A549 (cell line): ENCODE measurements at regions not wholly inside any gene's neighbourhood (a gene's known extent, or its start where the extent isn't known, plus 50 kb on each side); places are given as distances from the start of the nearest gene placed in this dataset.

ENCODE experiments used
- ATAC-seq, 2 experiments: fragments of 200-7000 bp in 1 of 2; fragments of >200 bp in 1 of 2; cut with Nextera tagmentation in 1 of 2; cut with Tn5 transposase in 1 of 2; 3 replicates each; pipeline versions ENCODE4 v1.8.0 to v1.9.1; 2018 to 2020; ENCODE audit warnings: mild to moderate bottlenecking in 1 of 2, moderate library complexity in 1 of 2
- CTCF ChIA-PET: fragments of 300-600 bp; sonication (Branson Sonifier 250); formaldehyde crosslinking; extraction: SDS; loops from one replicate; lab custom pipeline; 2021; ENCODE audit warnings: antibody characterized with exemption, inconsistent platforms; lab: Yijun Ruan, JAX
- POLR2A ChIA-PET: fragments of 350-600 bp; formaldehyde crosslinking; extraction: SDS; loops from one replicate; lab custom pipeline; 2021; ENCODE audit warnings: antibody characterized with exemption, inconsistent platforms; lab: Yijun Ruan, JAX
- DNase-seq, 2 experiments: peaks; one replicate each; pipeline versions ENCODE4 v3.0.0 to v3.0.0-alpha.2; 2011 to 2016; ENCODE audit warnings: low read depth in 1 of 2, low spot score in 1 of 2
- FAIRE-seq: peaks from 2 replicates; lab custom pipeline; 2011; peaks lifted over from hg19 to GRCh38; lab: Jason Lieb, UNC
- H3K27ac ChIP-seq, 2 experiments: fragments of >200 bp; sonication (Bioruptor Twin); formaldehyde crosslinking; 3 replicates each; pipeline ENCODE4 v1.5.1; 2016 to 2017
- H3K4me1 ChIP-seq: fragments of >200 bp; sonication (Bioruptor Twin); formaldehyde crosslinking; 3 replicates; pipeline ENCODE4 v1.6.1; 2016
- H3K4me2 ChIP-seq: fragments of >200 bp; sonication (Bioruptor Twin); formaldehyde crosslinking; 3 replicates; pipeline ENCODE4 v1.6.1; 2016
- H3K4me3 ChIP-seq: fragments of >200 bp; sonication (Bioruptor Twin); formaldehyde crosslinking; 3 replicates; pipeline ENCODE4 v1.5.1; 2016
- H3K9me3 ChIP-seq: fragments of >200 bp; sonication (Bioruptor Twin); formaldehyde crosslinking; 3 replicates; pipeline ENCODE4 v1.6.1; 2016
- CBX2 ChIP-seq: fragments of 200-600 bp; sonication (generic); IDR thresholded peaks from 2 replicates; pipeline ENCODE4 v1.6.1; 2016; ENCODE audit warnings: low read depth, mild to moderate bottlenecking, borderline replicate concordance
- CBX8 ChIP-seq: fragments of 200-600 bp; sonication (generic); IDR thresholded peaks from 2 replicates; pipeline ENCODE4 v1.6.1; 2016
- CEBPB ChIP-seq, 2 experiments: fragments of >200 bp in 1 of 2; sonication (Bioruptor Twin) in 1 of 2; formaldehyde crosslinking in 1 of 2; IDR thresholded peaks; 2 replicates each; pipeline ENCODE4 v1.6.1; 2012 to 2016
- CTCF ChIP-seq: fragments of >200 bp; sonication (Bioruptor Twin); formaldehyde crosslinking; IDR thresholded peaks from 3 replicates; pipeline ENCODE4 v1.5.1; 2016
- E2F6 ChIP-seq: IDR thresholded peaks from 2 replicates; pipeline ENCODE4 v1.6.1; 2012; ENCODE audit warnings: low read depth, borderline replicate concordance
- EP300 ChIP-seq, 2 experiments: fragments of >200 bp; sonication (Bioruptor Twin); formaldehyde crosslinking; IDR thresholded peaks; 2 replicates in 1 of 2; 3 replicates in 1 of 2; pipeline ENCODE4 v1.6.1; 2016 to 2017
- FOSB ChIP-seq: fragments of 250-450 bp; sonication (Bioruptor Pico); IDR thresholded peaks from 2 replicates; pipeline ENCODE4 v1.5.0; 2020; ENCODE audit warnings: mild to moderate bottlenecking, moderate library complexity
- FOSL2 ChIP-seq, 2 experiments: fragments of 450-650 bp in 1 of 2; fragments of >200 bp in 1 of 2; sonication (Bioruptor Twin) in 1 of 2; formaldehyde crosslinking; IDR thresholded peaks; 2 replicates each; pipeline versions ENCODE4 v1.5.0 to v1.6.1; 2016 to 2020; ENCODE audit warnings: mild to moderate bottlenecking in 1 of 2, moderate library complexity in 1 of 2
- FOXS1 ChIP-seq: fragments of 250-450 bp; sonication (Bioruptor Pico); IDR thresholded peaks from 2 replicates; pipeline ENCODE4 v1.5.0; 2020; ENCODE audit warnings: mild to moderate bottlenecking, moderate library complexity
- JUNB ChIP-seq: fragments of >200 bp; sonication (Bioruptor Twin); formaldehyde crosslinking; IDR thresholded peaks from 2 replicates; pipeline ENCODE4 v1.6.1; 2016
- KDM1A ChIP-seq: fragments of 200-600 bp; sonication (generic); IDR thresholded peaks from 2 replicates; pipeline ENCODE4 v1.6.1; 2016; ENCODE audit warnings: low read depth, mild to moderate bottlenecking
- MAZ ChIP-seq: fragments of 150-350 bp; IDR thresholded peaks from 2 replicates; pipeline ENCODE4 v1.6.1; 2014; ENCODE audit warnings: antibody characterized with exemption, low read depth, low read length, borderline replicate concordance
- MYC ChIP-seq: IDR thresholded peaks from 2 replicates; pipeline ENCODE4 v1.6.1; 2012; ENCODE audit warnings: mild to moderate bottlenecking, inconsistent platforms, low read length, improper control_type of control experiment, borderline replicate concordance
- NPAS2 ChIP-seq: fragments of 250-450 bp; sonication (Bioruptor Pico); IDR thresholded peaks from 2 replicates; pipeline ENCODE4 v1.8.0; 2022; ENCODE audit warnings: mild to moderate bottlenecking, moderate library complexity, borderline replicate concordance
- NR3C1 ChIP-seq: fragments of >200 bp; sonication (Bioruptor Twin); formaldehyde crosslinking; IDR thresholded peaks from 3 replicates; pipeline ENCODE4 v1.6.1; 2017
- PHF8 ChIP-seq: fragments of 200-600 bp; sonication (generic); IDR thresholded peaks from 2 replicates; pipeline ENCODE4 v1.6.1; 2016; ENCODE audit warnings: low read depth, mild to moderate bottlenecking, antibody characterized with exemption, moderate library complexity, borderline replicate concordance
- RAD21 ChIP-seq, 2 experiments: fragments of >200 bp in 1 of 2; sonication (Bioruptor Twin) in 1 of 2; formaldehyde crosslinking in 1 of 2; IDR thresholded peaks in 1 of 2; conservative IDR thresholded peaks in 1 of 2; 2 replicates in 1 of 2; 3 replicates in 1 of 2; pipeline ENCODE4 v1.6.1; 2012 to 2018; ENCODE audit warnings: inconsistent platforms in 1 of 2
- RARB ChIP-seq: fragments of 250-450 bp; sonication (Bioruptor Pico); IDR thresholded peaks from 2 replicates; pipeline ENCODE4 v1.8.0; 2021; ENCODE audit warnings: mild to moderate bottlenecking, moderate library complexity
- RCOR1 ChIP-seq: fragments of 150-350 bp; IDR thresholded peaks from 2 replicates; pipeline ENCODE4 v1.6.1; 2014; ENCODE audit warnings: antibody characterized with exemption, low read length, low read depth
- RFX5 ChIP-seq: fragments of 450-650 bp; IDR thresholded peaks from 2 replicates; pipeline ENCODE4 v1.7.1; 2014; ENCODE audit warnings: antibody characterized with exemption, mild to moderate bottlenecking, moderate library complexity
- SMC3 ChIP-seq: fragments of >200 bp; sonication (Bioruptor Twin); formaldehyde crosslinking; IDR thresholded peaks from 3 replicates; pipeline ENCODE4 v1.6.1; 2018; ENCODE audit warnings: inconsistent platforms
- ZC3H11A ChIP-seq: fragments of 450-650 bp; IDR thresholded peaks from 2 replicates; pipeline ENCODE4 v1.6.1; 2014; ENCODE audit warnings: antibody characterized with exemption, mild to moderate bottlenecking
- ZNF302 ChIP-seq: fragments of 250-450 bp; sonication (Bioruptor Pico); IDR thresholded peaks from 2 replicates; pipeline ENCODE4 v1.9.0; 2021; ENCODE audit warnings: inconsistent platforms, mild to moderate bottlenecking, moderate library complexity
- WGBS: methylation state at CpG from one replicate; pipeline ENCODE4 v1.1.6; 2017; ENCODE audit errors: missing lambda C conversion rate; 5-methylcytosine and 5-hydroxymethylcytosine counted together
- TF ChIP-seq, protein P1 (sequence below): fragments of 450-650 bp; IDR thresholded peaks from 2 replicates; pipeline ENCODE4 v1.6.1; 2014; ENCODE audit warnings: antibody characterized with exemption
- TF ChIP-seq, protein P2 (sequence below): fragments of 200-600 bp; sonication (generic); IDR thresholded peaks from 2 replicates; pipeline ENCODE4 v1.6.1; 2016; ENCODE audit warnings: antibody characterized with exemption, mild to moderate bottlenecking, moderate library complexity
- TF ChIP-seq, protein P3 (sequence below): IDR thresholded peaks from 2 replicates; pipeline ENCODE4 v1.6.1; 2012

DNA sequence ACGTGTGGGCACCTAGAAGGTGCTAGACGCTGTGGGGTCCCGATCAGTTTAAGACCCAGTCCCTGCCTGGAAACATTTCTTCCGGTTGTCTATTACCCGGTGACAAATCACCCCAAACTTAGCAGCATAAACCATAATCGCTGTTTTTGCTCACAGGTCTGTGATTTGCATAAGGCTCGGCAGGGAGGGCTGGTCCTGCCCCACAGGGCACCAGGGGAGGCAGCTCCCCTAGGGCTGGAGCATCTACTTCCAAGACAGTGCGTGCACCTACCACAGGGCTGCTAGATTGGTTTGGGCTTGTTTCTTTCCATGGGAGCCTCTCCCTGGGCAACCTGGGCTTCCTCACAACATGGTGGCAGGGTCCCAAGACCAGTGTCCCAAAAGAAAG lies 214.5 kb upstream of the CIBAR2 start:
- no peak for DNase-seq
- ATAC-seq: no peak
- ChIA-PET CTCF (interaction anchor here (1.0 to 2.0 kb wide), 3 partner anchors 13 to 94 kb away, joined by 4 to 7 read pairs (median 5); no protein-coding TSS in a partner anchor), POLR2A (no interaction called here)
- Histone ChIP-seq H3K4me3 (no peak overlapping the region), H3K4me2 (no peak overlapping the region), H3K4me1 (peaks cover 17% of the 10 kb centered on the region), H3K27ac (no peak overlapping the region), H3K9me3 (no peaks in the 10 kb centered on the region)
- no peak for FAIRE-seq
- WGBS: 91% methylated on average over 8 of the region's 8 CpGs
- TF ChIP-seq ZC3H11A (no peak), RARB (CRISPR knock-in tag) (no peak), PHF8 (no peak), E2F6 (no peak), NR3C1 (no peak), FOXS1 (no peak), RCOR1 (no peak), FOSL2 (IDR thresholded peaks at IDR 0.05) (no peak), FOSL2 (CRISPR knock-in tag; IDR thresholded peaks at IDR 0.05) (no peak), FOSB (CRISPR knock-in tag) (no peak), ZNF302 (CRISPR knock-in tag) (no peak), RAD21 (conservative IDR thresholded peaks at IDR 0.05 in 1 of 2, IDR thresholded peaks at IDR 0.05 in 1 of 2) (no peak), CBX2 (no peak)
- TF ChIP-seq, protein P1, sequence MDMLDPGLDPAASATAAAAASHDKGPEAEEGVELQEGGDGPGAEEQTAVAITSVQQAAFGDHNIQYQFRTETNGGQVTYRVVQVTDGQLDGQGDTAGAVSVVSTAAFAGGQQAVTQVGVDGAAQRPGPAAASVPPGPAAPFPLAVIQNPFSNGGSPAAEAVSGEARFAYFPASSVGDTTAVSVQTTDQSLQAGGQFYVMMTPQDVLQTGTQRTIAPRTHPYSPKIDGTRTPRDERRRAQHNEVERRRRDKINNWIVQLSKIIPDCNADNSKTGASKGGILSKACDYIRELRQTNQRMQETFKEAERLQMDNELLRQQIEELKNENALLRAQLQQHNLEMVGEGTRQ: no peak

DNA sequence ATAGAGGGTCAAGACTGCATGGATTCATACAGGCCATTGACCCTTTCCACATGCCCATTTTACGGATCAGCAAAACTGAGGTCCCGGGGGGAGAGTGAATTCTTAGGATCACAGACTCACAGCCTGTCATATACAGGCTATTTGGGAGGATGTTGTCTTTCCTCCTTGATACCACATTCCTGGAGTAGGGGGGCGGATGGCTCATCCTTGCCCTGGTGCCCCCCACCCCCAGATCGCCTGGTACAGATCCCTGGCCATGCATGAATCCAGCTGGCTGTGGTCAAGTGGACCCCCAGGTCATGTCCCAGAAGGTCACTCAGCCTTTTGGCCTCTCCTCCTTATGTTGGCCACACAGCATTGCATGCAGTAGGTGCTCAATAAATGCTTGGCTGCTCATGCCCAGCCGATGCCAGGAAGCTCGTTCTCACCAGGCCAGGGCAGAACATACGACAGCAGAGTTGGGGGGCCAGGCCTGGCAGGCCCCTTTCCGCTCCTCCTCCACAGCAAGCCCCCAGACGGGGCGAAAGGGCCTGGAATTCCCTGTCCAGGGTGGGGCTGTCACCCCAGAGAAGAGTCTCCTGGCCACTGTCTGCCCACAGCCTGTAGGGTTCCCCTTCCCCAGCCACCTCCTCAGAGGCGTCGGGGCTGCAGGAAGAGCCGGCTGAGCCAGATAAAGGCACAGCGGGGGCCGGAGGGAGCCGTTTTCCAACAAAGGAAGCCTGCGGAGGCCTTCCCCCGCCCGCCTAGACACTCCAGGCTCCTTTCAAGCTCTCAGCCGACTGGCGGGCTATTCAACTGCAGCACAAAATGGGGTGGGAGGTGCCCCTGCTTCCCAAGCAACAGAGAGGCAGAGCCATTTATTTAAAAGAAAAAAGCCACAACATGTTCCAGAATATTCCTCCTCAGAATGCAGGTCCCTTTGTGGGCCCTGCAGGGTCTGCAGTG lies 215.7 kb upstream of the CIBAR2 start:
- no peak for FAIRE-seq
- DNase-seq: no peak
- Histone ChIP-seq H3K4me1 (peaks cover 10% of the 10 kb centered on the region; the same call in 2 of the 3 replicates), H3K4me3 (no peak overlapping the region), H3K4me2 (no peak overlapping the region), H3K27ac (peak overlapping the region in 1 of 2 experiments; percentile 28; a peak in 2 of 6 replicates), H3K9me3 (no peaks in the 10 kb centered on the region)
- TF ChIP-seq RCOR1: no peak
- peak; percentile 49; the same call in 1 of the 2 replicates for TF ChIP-seq KDM1A
- WGBS: 81% methylated on average over 20 of the region's 21 CpGs
- ATAC-seq: no peak; a peak in 1 of 6 replicates
- CTCF ChIA-PET: interaction anchor here (1.0 to 2.0 kb wide), 4 partner anchors 11 to 93 kb away, joined by 3 to 7 read pairs (median 4); no protein-coding TSS in a partner anchor
- POLR2A ChIA-PET: no interaction called here

GRCh38 chr16:85328676-85329058 lies 216.4 kb upstream of the CIBAR2 start:
- CTCF ChIA-PET: interaction anchor here (1.1 to 1.5 kb wide), 2 partner anchors 23 to 93 kb away, joined by 3 read pairs; no protein-coding TSS in a partner anchor
- WGBS: 89% methylated on average over 5 of the region's 17 CpGs
- DNase-seq: no peak
- POLR2A ChIA-PET: no interaction called here
- Histone ChIP-seq H3K4me1 (peaks cover 10% of the 10 kb centered on the region; the same call in 2 of the 3 replicates), H3K9me3 (no peaks in the 10 kb centered on the region), H3K4me3 (no peak overlapping the region), H3K4me2 (no peak overlapping the region), H3K27ac (no peak overlapping the region; a peak in 1 of 6 replicates)
- no peak for FAIRE-seq
- ATAC-seq: no peak; a peak in 1 of 6 replicates
- TF ChIP-seq, protein P2, sequence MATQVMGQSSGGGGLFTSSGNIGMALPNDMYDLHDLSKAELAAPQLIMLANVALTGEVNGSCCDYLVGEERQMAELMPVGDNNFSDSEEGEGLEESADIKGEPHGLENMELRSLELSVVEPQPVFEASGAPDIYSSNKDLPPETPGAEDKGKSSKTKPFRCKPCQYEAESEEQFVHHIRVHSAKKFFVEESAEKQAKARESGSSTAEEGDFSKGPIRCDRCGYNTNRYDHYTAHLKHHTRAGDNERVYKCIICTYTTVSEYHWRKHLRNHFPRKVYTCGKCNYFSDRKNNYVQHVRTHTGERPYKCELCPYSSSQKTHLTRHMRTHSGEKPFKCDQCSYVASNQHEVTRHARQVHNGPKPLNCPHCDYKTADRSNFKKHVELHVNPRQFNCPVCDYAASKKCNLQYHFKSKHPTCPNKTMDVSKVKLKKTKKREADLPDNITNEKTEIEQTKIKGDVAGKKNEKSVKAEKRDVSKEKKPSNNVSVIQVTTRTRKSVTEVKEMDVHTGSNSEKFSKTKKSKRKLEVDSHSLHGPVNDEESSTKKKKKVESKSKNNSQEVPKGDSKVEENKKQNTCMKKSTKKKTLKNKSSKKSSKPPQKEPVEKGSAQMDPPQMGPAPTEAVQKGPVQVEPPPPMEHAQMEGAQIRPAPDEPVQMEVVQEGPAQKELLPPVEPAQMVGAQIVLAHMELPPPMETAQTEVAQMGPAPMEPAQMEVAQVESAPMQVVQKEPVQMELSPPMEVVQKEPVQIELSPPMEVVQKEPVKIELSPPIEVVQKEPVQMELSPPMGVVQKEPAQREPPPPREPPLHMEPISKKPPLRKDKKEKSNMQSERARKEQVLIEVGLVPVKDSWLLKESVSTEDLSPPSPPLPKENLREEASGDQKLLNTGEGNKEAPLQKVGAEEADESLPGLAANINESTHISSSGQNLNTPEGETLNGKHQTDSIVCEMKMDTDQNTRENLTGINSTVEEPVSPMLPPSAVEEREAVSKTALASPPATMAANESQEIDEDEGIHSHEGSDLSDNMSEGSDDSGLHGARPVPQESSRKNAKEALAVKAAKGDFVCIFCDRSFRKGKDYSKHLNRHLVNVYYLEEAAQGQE: no peak
- no peak for TF ChIP-seq CTCF
- TF ChIP-seq CBX8: no peak
- no peak for TF ChIP-seq CEBPB (IDR thresholded peaks at IDR 0.05)
- no peak for TF ChIP-seq MAZ
- TF ChIP-seq, protein P3, sequence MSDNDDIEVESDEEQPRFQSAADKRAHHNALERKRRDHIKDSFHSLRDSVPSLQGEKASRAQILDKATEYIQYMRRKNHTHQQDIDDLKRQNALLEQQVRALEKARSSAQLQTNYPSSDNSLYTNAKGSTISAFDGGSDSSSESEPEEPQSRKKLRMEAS: no peak
- no peak for TF ChIP-seq MYC
- TF ChIP-seq RFX5: no peak
- TF ChIP-seq JUNB: no peak
- TF ChIP-seq EP300 (IDR thresholded peaks at IDR 0.05): no peak
- no peak for TF ChIP-seq SMC3
- TF ChIP-seq NPAS2 (CRISPR knock-in tag): no peak
